NCI-H2107 treated with DMSO at 0.1 percent for 48 hours (cell line): ENCODE measurements at regions not wholly inside any gene's neighbourhood (a gene's known extent, or its start where the extent isn't known, plus 50 kb on each side); places are given as distances from the start of the nearest gene placed in this dataset.
A peak's percentile ranks its signal among the peaks of the same experiment; 100 is the strongest.
"Not testable (repeated sequence)": the region's sequence is repeated elsewhere in the genome, so short reads cannot be mapped to it uniquely, and the experiment has no call there.

Source experiments
- DNase-seq: peaks from one replicate; lab custom pipeline; 2025; ENCODE audit not compliant: unreplicated experiment; lab: John Stamatoyannopoulos, UW

DNA sequence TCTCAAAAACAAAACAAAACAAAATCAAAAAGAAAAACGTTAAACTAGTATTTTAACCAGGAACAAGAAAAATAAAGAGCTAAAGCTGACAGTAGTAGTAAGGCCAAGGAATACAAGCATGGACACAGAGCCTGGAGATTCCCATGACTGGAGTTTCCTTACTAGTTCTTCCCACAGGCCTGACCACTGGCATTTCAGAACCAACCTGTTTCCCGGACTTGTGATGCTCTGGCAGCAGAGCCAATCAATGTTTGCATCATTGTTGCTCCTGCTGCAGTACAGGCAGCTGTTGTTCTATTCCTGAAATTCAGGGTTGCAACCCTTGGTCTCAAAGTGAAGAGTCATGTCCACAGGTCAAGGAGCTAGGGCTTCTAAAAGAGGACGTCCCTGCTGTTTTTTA, 111.3 kb upstream of the WARS2 start:
- no peak for DNase-seq

- DNase-seq, result no peak
These were observed 112.9 kb upstream of the WARS2 start for GRCh38 chr1:119253366-119253765.

DNA sequence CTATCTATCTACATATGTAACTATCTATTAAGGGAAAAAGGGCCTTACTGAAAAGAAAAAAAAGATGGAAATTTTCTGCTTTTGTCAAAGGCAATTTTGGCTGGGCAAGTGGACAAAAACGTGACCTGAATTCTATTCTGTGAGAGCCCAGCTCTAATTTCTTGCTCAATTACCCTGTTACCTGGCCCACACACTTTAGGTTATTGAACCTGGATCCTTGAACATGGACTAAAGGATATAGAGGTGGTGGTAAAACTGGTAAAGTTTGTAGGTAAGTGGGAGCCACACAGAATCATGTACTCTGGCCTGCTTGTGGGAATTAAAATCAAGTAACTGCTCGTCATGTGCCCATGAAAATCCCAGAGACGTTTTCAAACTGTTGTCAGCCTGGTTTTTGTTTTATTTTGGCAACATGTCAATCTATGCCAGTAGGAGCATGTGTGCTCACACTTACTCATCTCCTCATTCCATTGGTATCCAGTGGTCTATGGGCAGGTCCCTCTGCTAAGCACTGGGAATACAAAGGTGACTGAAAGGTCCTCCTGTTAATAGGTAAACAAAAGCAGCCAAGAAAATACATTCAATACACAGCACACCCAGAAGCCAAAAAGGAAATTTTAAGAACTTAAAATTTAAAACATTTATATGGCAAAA, 113.7 kb upstream of the WARS2 start:
- DNase-seq, result no peak

DNA sequence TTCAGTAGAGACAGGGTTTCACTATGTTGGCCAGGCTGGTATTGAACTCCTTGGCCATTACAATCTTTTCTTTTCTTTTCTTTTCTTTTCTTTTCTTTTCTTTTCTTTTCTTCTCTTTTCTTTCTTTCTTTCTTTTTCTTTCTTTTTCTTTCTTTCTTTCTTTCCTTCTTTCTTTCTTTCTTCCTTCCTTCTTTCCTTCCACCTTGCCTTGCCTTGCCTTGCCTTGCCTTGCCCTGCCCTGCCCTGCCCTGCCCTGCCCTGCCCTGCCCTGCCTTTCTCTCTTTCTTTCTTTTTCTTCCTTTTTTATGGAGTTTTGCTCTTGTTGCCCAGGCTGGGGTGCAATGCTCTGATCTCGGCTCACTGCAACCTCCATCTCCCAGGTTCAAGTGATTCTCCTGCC, 112.5 kb upstream of the HAO2 start:
- not testable (repeated sequence) for DNase-seq

GRCh38 chr1:119260506-119260905, 108.1 kb upstream of the HAO2 start:
- DNase-seq, result no peak

GRCh38 chr1:119266386-119266785, 102.2 kb upstream of the HAO2 start:
- DNase-seq, result no peak

DNA sequence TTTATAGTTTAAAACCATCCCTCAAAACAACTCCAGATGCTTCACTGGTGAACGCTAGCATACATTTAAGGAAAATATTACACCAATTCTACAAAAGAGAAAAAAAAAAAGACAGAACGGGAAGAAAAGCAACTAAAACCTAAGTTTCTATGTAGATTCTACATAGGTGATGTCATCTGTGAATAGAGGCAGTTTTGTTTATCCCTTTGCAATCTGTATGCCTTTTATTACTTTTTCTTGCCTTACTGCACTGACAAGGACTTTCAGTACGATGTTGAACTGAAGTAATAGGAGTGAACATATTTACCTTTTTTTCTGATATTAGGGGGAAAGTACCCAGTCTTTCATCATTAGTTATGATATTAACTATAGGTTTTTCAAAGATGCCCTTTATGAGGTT, 101.7 kb upstream of the HAO2 start:
- no peak for DNase-seq

DNA sequence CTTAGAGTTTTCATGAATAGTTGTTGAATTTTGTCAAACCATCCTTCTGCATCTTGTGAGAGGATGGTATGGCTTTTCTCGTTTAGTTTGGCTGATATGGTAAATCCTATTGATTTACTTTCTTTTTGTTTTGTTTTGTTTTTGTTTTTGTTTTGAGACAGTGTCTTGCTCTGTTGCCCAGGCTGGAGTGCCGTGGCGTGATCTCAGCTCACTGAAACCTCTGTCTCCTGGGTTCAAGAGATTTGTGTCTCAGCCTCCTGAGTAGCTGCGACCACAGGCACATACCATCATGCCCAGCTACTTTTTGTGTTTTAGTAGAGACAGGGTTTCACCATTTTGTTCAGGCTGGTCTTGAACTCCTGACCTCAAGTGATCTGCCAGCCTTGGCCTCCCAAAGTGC, 101.3 kb upstream of the HAO2 start:
- not testable (repeated sequence) for DNase-seq

- DNase-seq, result no peak
These were observed 99.7 kb upstream of the HAO2 start for GRCh38 chr1:119268879-119269278.

GRCh38 chr1:119275145-119276134, 93.1 kb upstream of the HAO2 start:
- peak; percentile 46 for DNase-seq

DNA sequence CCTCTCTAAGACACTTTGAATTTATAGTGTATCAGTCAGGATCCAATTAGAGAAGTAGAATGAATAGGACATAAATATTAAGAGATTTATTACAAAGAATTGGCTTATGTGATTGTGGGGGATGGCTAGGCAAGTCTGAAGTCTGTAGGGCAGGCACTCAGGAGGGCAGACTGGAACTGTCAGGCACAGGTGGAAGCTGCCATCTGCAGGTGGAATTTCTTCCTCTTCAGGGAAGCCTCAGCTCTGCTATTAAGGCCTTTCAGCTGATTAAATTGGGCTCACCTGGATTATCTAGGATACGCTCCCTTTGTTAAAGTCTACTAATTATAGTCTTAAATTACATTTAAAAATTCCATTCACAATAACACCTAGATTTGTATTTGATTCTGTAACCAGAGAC, 92.0 kb upstream of the HAO2 start:
- DNase-seq, result peak; percentile 66

DNA sequence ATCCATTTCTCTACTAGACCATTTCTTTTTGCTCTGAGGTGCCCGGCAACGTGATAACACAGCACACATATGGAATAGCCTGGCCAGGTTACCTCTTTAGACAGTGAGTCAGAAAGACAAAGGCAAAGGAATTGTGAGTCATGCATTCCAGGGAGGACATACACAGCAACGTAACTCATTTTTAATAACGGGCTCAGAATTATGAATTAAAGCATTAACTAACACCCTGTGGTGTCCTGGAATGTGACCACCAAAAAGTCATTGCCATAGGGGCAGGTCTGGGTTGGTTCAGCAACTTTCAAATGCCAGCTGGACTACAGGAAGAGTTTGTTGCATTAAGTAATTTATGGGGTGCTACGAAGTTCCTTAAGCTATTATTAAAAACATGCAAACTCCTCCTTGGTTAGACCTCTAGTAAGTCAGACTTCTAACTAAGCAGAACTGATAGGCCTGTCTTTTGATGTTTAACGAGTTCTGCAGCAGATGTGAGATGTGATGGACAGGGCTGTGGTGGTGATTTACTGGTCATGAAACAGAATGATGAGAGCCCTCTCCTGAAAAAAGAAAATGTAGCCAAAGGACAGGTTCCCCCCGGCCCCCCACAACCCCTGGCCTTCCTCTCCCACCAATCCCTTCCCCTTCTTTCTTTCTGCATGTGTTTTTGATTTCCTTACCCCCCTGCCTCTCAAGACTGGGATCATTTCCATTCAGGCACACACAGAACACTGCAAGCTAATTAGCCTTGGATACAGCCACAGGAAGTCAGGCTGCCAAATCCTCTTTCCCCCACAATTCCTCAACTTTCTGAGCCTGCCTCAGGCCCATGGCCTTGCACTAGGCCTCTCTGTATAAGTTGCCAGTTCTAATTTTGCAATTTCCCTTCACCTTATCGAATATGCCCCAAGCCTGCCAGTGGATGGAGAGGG, 88.9 kb upstream of the HAO2 start:
- DNase-seq, result no peak

- no peak for DNase-seq
These were observed 83.1 kb upstream of the HAO2 start for GRCh38 chr1:119285482-119285881.

DNA sequence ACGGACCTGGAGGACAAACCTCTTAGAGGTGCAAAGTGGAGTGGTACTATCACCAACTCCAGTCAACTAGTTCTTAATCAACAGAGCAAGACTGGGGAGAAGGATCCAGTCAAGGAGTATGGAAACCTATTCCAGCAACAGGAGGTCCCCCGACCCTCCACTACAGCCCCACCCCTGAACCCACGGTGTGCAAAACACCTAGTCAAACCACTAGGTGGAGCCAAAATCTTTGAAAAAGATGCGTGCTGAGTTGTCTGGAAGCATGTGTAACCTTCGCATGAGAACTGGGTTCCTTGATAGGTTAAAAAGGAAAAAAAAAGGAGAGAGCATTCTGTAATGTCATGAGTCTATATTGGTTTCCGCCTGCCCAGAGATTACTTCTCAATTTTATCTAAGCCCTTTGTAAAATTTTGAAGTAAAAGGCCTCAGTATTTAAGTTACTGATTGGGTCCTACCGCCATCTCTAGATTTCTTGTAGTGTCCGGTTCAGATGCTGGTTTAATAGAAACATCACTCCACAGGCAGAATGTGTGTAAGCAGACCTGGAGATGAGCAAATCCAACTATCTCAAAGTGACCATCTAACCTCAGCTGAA, 81.9 kb upstream of the HAO2 start:
- DNase-seq, result no peak

DNA sequence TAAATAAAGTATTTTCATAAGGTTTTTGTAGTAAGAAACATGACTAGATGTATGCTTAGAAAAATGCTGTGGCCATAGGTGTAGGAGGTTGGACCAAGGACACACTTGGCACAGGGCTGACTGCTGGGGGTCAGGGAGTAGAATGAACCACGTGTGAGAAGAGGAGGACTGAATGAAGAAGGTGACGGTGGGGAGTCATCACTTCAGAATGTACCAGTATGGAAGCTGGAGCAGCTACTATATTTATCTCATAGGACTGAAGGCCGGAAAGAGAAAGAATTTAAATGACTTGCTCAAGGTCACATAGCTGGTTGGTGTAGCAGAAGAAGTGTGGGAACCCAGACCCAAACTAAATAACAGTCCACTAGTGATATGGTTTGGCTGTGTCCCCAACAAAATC, 79.8 kb upstream of the HAO2 start:
- DNase-seq, result no peak

GRCh38 chr1:119290297-119290696, 78.3 kb upstream of the HAO2 start:
- DNase-seq, result no peak

- no peak for DNase-seq
These were observed 76.9 kb upstream of the HAO2 start for GRCh38 chr1:119291611-119292206.

GRCh38 chr1:119293797-119294196, 74.8 kb upstream of the HAO2 start:
- DNase-seq, result no peak

DNA sequence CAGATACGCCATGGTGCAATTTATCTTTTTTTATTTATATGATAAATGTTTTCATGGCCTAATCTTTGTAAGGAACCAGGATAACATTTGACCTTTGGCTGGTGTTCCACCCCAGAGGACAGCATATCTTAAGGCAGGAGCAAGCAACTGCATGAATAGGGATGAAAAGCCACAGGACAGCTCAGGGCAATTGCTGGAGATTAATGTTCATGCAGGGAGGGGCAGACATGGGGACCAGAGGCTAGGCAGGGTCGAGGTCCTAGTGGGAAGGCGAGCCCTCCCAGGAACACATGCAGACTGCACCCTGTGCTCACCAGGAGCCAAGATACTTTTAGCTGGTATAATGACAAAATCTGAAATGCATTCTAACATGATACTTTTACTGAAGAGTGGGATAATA, 74.4 kb upstream of the HAO2 start:
- DNase-seq, result no peak

DNA sequence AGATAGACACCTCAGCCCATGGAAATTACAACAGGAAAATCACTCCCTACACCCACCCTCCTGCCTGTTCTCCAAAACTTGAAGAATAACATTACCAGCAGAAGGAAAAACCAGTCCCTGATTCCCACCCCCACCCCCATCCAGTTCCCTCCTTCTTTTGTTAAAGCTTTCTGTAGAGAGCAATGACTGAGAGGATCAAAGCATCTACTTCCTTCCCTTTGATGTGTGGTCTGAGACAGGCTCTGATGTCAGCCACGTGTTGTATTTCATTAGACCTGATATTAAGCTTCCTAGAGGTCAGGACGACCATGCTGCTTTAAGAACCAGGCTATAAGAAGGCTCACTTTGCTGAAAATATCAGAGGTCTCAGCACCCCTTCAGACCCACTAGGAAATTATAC, 73.9 kb upstream of the HAO2 start:
- no peak for DNase-seq
